IMR-90 (cell line): ENCODE measurements at regions not wholly inside any gene's neighbourhood (a gene's known extent, or its start where the extent isn't known, plus 50 kb on each side); places are given as distances from the start of the nearest gene placed in this dataset.

Source experiments
- ATAC-seq: fragments of 200-7000 bp; cut with Tn5 transposase; 2 replicates; pipeline ENCODE4 v1.9.1; 2020; ENCODE audit warnings: low read depth, mild to moderate bottlenecking, moderate library complexity
- BruUV-seq: library from RNA; stranded (reverse); fragments of 400-500 nt; replicated peaks from 2 replicates; lab custom pipeline; 2021; lab: Mats Ljungman, UMichigan
- CTCF ChIA-PET: fragments of 300-600 bp; formaldehyde crosslinking; extraction: SDS; loops from one replicate; lab custom pipeline; 2021; ENCODE audit warnings: antibody characterized with exemption; lab: Yijun Ruan, JAX
- POLR2A ChIA-PET: fragments of 300-600 bp; sonication (Branson Sonifier 250); formaldehyde crosslinking; loops from one replicate; lab custom pipeline; 2022; ENCODE audit warnings: antibody characterized with exemption; ENCODE audit not compliant: unreplicated experiment; lab: Charles Lee
- DNase-seq: peaks from one replicate; pipeline ENCODE4 v3.0.0; 2013
- H2AFZ ChIP-seq: replicated peaks from 2 replicates; pipeline ENCODE3; 2013; ENCODE audit warnings: low read length, mild to moderate bottlenecking; ENCODE audit not compliant: poor library complexity
- H2AK5ac ChIP-seq: 2 replicates; pipeline ENCODE4 v1.6.1; 2013; ENCODE audit warnings: low read depth, low read length, inconsistent platforms
- H2AK9ac ChIP-seq: replicated peaks from 2 replicates; pipeline ENCODE3; 2013; ENCODE audit warnings: mild to moderate bottlenecking, low read depth, low read length, moderate library complexity; ENCODE audit not compliant: poor library complexity
- H2BK120ac ChIP-seq: 2 replicates; pipeline ENCODE4 v1.6.1; 2013; ENCODE audit warnings: low read depth, low read length, inconsistent platforms
- H2BK15ac ChIP-seq: 3 replicates; pipeline ENCODE4 v1.6.1; 2013; ENCODE audit warnings: low read depth, low read length, inconsistent platforms
- H2BK20ac ChIP-seq: 2 replicates; pipeline ENCODE4 v1.6.1; 2013; ENCODE audit warnings: low read depth, mild to moderate bottlenecking, inconsistent platforms, low read length, moderate library complexity
- H2BK5ac ChIP-seq: 2 replicates; pipeline ENCODE4 v1.6.1; 2013; ENCODE audit warnings: mild to moderate bottlenecking, low read depth, low read length, inconsistent platforms; ENCODE audit not compliant: poor library complexity, severe bottlenecking
- H3K14ac ChIP-seq: replicated peaks from 2 replicates; pipeline ENCODE4 v1.6.1; 2013; ENCODE audit warnings: low read depth, low read length, inconsistent platforms
- H3K18ac ChIP-seq: 2 replicates; pipeline ENCODE4 v1.6.1; 2013; ENCODE audit warnings: low read depth, low read length, control low read depth
- H3K23ac ChIP-seq: 2 replicates; pipeline ENCODE4 v1.6.1; 2013; ENCODE audit warnings: low read depth, low read length, inconsistent platforms
- H3K27ac ChIP-seq: 2 replicates; pipeline ENCODE4 v1.5.1; 2013; ENCODE audit warnings: mild to moderate bottlenecking, control low read depth, low read length; ENCODE audit not compliant: insufficient read depth
- H3K27me3 ChIP-seq: 2 replicates; pipeline ENCODE4 v1.6.1; 2013; ENCODE audit warnings: low read length; ENCODE audit not compliant: control insufficient read depth, insufficient read depth
- H3K36me3 ChIP-seq: 2 replicates; pipeline ENCODE4 v1.6.1; 2013; ENCODE audit warnings: low read length, mixed read lengths; ENCODE audit not compliant: control insufficient read depth, insufficient read depth
- H3K4ac ChIP-seq: 2 replicates; pipeline ENCODE4 v1.6.1; 2013; ENCODE audit warnings: low read depth, low read length, inconsistent platforms
- H3K4me1 ChIP-seq: 2 replicates; pipeline ENCODE4 v1.6.1; 2013; ENCODE audit warnings: low read length, mixed read lengths; ENCODE audit not compliant: control insufficient read depth, insufficient read depth
- H3K4me2 ChIP-seq: 2 replicates; pipeline ENCODE4 v1.6.1; 2013; ENCODE audit warnings: low read depth, mild to moderate bottlenecking, control low read depth, low read length, moderate library complexity
- H3K4me3 ChIP-seq: 2 replicates; pipeline ENCODE4 v1.5.1; 2013; ENCODE audit warnings: low read depth, mild to moderate bottlenecking, control low read depth, low read length, moderate library complexity; ENCODE audit not compliant: insufficient read depth
- H3K56ac ChIP-seq: 2 replicates; pipeline ENCODE4 v1.6.1; 2013; ENCODE audit warnings: low read length, inconsistent platforms; ENCODE audit not compliant: insufficient read depth; ENCODE audit errors: extremely low read depth
- H3K79me1 ChIP-seq, 2 experiments: 2 replicates each; pipeline ENCODE4 v1.6.1; 2013; ENCODE audit warnings: low read length in 2 of 2, inconsistent platforms in 1 of 2, low read depth in 1 of 2
- H3K9ac ChIP-seq: 2 replicates; pipeline ENCODE4 v1.6.1; 2013; ENCODE audit warnings: low read depth, low read length, control low read depth
- H3K9me1 ChIP-seq: 2 replicates; pipeline ENCODE4 v1.6.1; 2013; ENCODE audit warnings: low read length, inconsistent platforms; ENCODE audit not compliant: insufficient read depth
- H3K9me3 ChIP-seq: 2 replicates; pipeline ENCODE4 v1.6.1; 2013; ENCODE audit warnings: low read length; ENCODE audit not compliant: control insufficient read depth, insufficient read depth
- H4K20me1 ChIP-seq: 2 replicates; pipeline ENCODE4 v1.6.1; 2013; ENCODE audit warnings: low read length, inconsistent platforms; ENCODE audit not compliant: insufficient read depth
- H4K5ac ChIP-seq: 2 replicates; pipeline ENCODE4 v1.6.1; 2013; ENCODE audit warnings: mild to moderate bottlenecking, low read depth, low read length, control low read depth
- H4K8ac ChIP-seq, 2 experiments: 2 replicates each; pipeline ENCODE4 v1.6.1; 2013; ENCODE audit warnings: low read depth in 2 of 2, low read length in 2 of 2, control low read depth in 1 of 2, inconsistent platforms in 1 of 2
- H4K91ac ChIP-seq: 2 replicates; pipeline ENCODE4 v1.6.1; 2013; ENCODE audit warnings: low read depth, low read length, inconsistent platforms; ENCODE audit not compliant: insufficient read depth
- CEBPB ChIP-seq: IDR thresholded peaks from 2 replicates; pipeline ENCODE4 v1.6.1; 2012; ENCODE audit warnings: low read depth, low read length, improper control_type of control experiment
- RCOR1 ChIP-seq: IDR thresholded peaks from 2 replicates; pipeline ENCODE4 v1.6.1; 2012; ENCODE audit warnings: mild to moderate bottlenecking, low read length, improper control_type of control experiment; ENCODE audit not compliant: insufficient replicate concordance
- WGBS, 2 experiments: methylation state at CpG; one replicate each; pipeline versions ENCODE4 v1.1.5 to v1.1.7; 2013; ENCODE audit warnings: missing lambda C conversion rate in 2 of 2; ENCODE audit not compliant: insufficient read length in 1 of 2; ENCODE audit errors: extremely low coverage in 2 of 2; 5-methylcytosine and 5-hydroxymethylcytosine counted together
- dilution Hi-C: fragments of 300-500 bp; cut with HindIII; formaldehyde crosslinking; loops from one replicate; pipeline ENCODE4 v1.14.3; 2018; ENCODE audit warnings: low sequenced_read_pairs; ENCODE audit not compliant: unreplicated experiment
- in situ Hi-C: fragments of 300-500 bp; cut with MboI; formaldehyde crosslinking; loops from 3 replicates; pipeline ENCODE4 v1.14.3; 2019; ENCODE audit warnings: low sequenced_read_pairs, inconsistent platforms, mixed read lengths
- intact Hi-C: fragments of 100-400 bp; cut with micrococcal nuclease; formaldehyde crosslinking; loops from 2 replicates; pipeline ENCODE4 v1.10.0; 2022

DNA sequence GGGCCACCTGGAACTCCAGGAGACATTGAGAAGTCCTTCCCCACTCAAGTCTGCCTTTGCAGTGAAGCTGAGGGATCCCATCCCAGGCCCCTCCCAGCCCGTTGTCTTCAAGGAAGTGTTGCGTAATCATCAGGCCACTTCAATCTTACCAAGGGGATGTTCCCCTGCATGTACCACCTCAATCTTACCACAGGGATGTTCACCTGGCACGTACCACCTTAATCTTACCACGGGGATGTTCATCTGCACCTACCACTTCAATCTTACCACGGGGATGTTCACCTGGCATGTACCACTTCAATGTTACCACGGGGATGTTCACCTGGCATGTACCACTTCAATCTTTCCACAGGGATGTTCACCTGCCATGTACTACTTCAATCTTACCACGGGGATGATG is 108.0 kb upstream of the SYN3 start:
- Histone ChIP-seq H4K20me1 (no peaks in the 10 kb centered on the region), H3K9ac (no peak overlapping the region), H2BK5ac (no peak overlapping the region), H2BK15ac (no peak overlapping the region), H3K18ac (no peak overlapping the region), H3K79me1 (no peaks in the 10 kb centered on the region), H3K4me1 (no peaks in the 10 kb centered on the region), H3K56ac (no peak overlapping the region), H3K9me3 (peaks cover 4% of the 10 kb centered on the region), H3K4ac (no peak overlapping the region), H2AFZ (no peak overlapping the region), H3K27me3 (no peaks in the 10 kb centered on the region), H2BK20ac (no peak overlapping the region), H3K27ac (no peak overlapping the region), H3K23ac (no peak overlapping the region), H3K36me3 (no peaks in the 10 kb centered on the region), H4K91ac (no peak overlapping the region), H2BK120ac (no peak overlapping the region), H2AK9ac (no peak overlapping the region), H4K5ac (no peak overlapping the region), H4K8ac (no peak overlapping the region), H3K4me2 (no peak overlapping the region), H3K4me3 (no peak overlapping the region), H3K14ac (no peak overlapping the region), H2AK5ac (no peak overlapping the region), H3K9me1 (no peaks in the 10 kb centered on the region)
- DNase-seq (no peak), ATAC-seq (no peak)
- in situ Hi-C loops = no loop called here
- 25% methylated on average over 4 of the region's 7 CpGs; no CpG with 5 or more reads in 1 of the 2 experiments for WGBS, 2 experiments
- ChIA-PET CTCF (no interaction called here), POLR2A (no interaction called here)
- intact Hi-C loops = no loop called here
- dilution Hi-C loops = no loop called here
- TF ChIP-seq RCOR1 (no peak), CEBPB (peak; percentile 89)
- no TSS peak for BruUV-seq
